Suprapubic skin (tissue), 4 donors: ENCODE measurements at regions not wholly inside any gene's neighbourhood (a gene's known extent, or its start where the extent isn't known, plus 50 kb on each side); places are given as distances from the start of the nearest gene placed in this dataset.

ENCODE experiments used
- DNase-seq, 2 donors: peaks; one replicate each; pipeline ENCODE4 v3.0.0-alpha.2; 2019; ENCODE audit warnings: low spot score in 2 of 2
- H3K27ac ChIP-seq: fragments of 200-600 bp; sonication (generic); one replicate; pipeline ENCODE4 v1.5.1; 2019
- H3K27me3 ChIP-seq: fragments of 200-600 bp; sonication (generic); one replicate; pipeline ENCODE4 v1.5.1; 2019
- H3K36me3 ChIP-seq: fragments of 200-600 bp; sonication (generic); one replicate; pipeline ENCODE4 v1.5.1; 2019
- H3K4me1 ChIP-seq: fragments of 200-600 bp; sonication (generic); one replicate; pipeline ENCODE4 v1.5.1; 2019
- H3K4me3 ChIP-seq: fragments of 200-600 bp; sonication (generic); one replicate; pipeline ENCODE4 v1.5.1; 2019; ENCODE audit warnings: mild to moderate bottlenecking
- H3K9me3 ChIP-seq: fragments of 200-600 bp; sonication (generic); one replicate; pipeline ENCODE4 v1.5.1; 2019
- CTCF ChIP-seq, 2 donors: fragments of 200-600 bp in 1 of 2; fragments of 450-650 bp in 1 of 2; sonication (generic) in 1 of 2; IDR thresholded peaks; one replicate each; pipeline ENCODE4 v1.5.1; 2016 to 2019; ENCODE audit warnings: antibody characterized with exemption in 2 of 2, mild to moderate bottlenecking in 1 of 2, moderate library complexity in 1 of 2
- EP300 ChIP-seq: sonication (generic); formaldehyde crosslinking; IDR thresholded peaks from one replicate; pipeline ENCODE4 v1.6.1; 2017; ENCODE audit warnings: antibody characterized with exemption
- POLR2A ChIP-seq, 2 donors: fragments of 450-650 bp; IDR thresholded peaks; one replicate each; pipeline ENCODE4 v1.6.1; 2017; ENCODE audit warnings: antibody characterized with exemption in 2 of 2, mild to moderate bottlenecking in 2 of 2, moderate library complexity in 2 of 2
- POLR2AphosphoS5 ChIP-seq, 3 donors: sonication (generic); formaldehyde crosslinking; IDR thresholded peaks; one replicate each; pipeline ENCODE4 v1.6.1; 2017; ENCODE audit warnings: antibody characterized with exemption in 3 of 3
- WGBS: methylation state at CpG from one replicate; pipeline ENCODE4 v1.1.5; 2018; 5-methylcytosine and 5-hydroxymethylcytosine counted together

GRCh38 chr1:221949996-221950395, 208.1 kb upstream of the DUSP10 start:
- Histone ChIP-seq H3K4me1 (no peaks in the 10 kb centered on the region), H3K27me3 (no peaks in the 10 kb centered on the region), H3K9me3 (no peaks in the 10 kb centered on the region), H3K4me3 (no peak overlapping the region), H3K27ac (no peak overlapping the region), H3K36me3 (no peaks in the 10 kb centered on the region)
- DNase-seq = no peak
- 88% methylated on average over 3 of the region's 3 CpGs for WGBS
- TF ChIP-seq EP300 (no peak), POLR2AphosphoS5 (IDR thresholded peaks at IDR 0.05) (no peak), POLR2A (IDR thresholded peaks at IDR 0.05) (no peak), CTCF (IDR thresholded peaks at IDR 0.05) (no peak)

GRCh38 chr1:221948459-221948858, 206.6 kb upstream of the DUSP10 start:
- H3K27ac ChIP-seq = no peak overlapping the region
- H3K27me3 ChIP-seq = no peaks in the 10 kb centered on the region
- 91% methylated on average over 5 of the region's 5 CpGs for WGBS
- no peak for DNase-seq
- TF ChIP-seq POLR2AphosphoS5 (IDR thresholded peaks at IDR 0.05) (no peak), EP300 (no peak), CTCF (IDR thresholded peaks at IDR 0.05) (no peak), POLR2A (IDR thresholded peaks at IDR 0.05) (no peak)
- no peak overlapping the region for H3K4me3 ChIP-seq
- H3K9me3 ChIP-seq = no peaks in the 10 kb centered on the region
- H3K4me1 ChIP-seq = no peaks in the 10 kb centered on the region
- H3K36me3 ChIP-seq = no peaks in the 10 kb centered on the region

GRCh38 chr1:221947731-221948130, 205.8 kb upstream of the DUSP10 start:
- 81% methylated on average over 4 of the region's 4 CpGs for WGBS

GRCh38 chr1:221946768-221947167, 204.9 kb upstream of the DUSP10 start:
- H3K27ac ChIP-seq = no peak overlapping the region
- H3K36me3 ChIP-seq = no peaks in the 10 kb centered on the region
- WGBS = 96% methylated on average over 6 of the region's 6 CpGs
- no peaks in the 10 kb centered on the region for H3K9me3 ChIP-seq
- no peak for DNase-seq
- H3K4me3 ChIP-seq = no peak overlapping the region
- TF ChIP-seq POLR2A (IDR thresholded peaks at IDR 0.05) (no peak), CTCF (IDR thresholded peaks at IDR 0.05) (no peak), POLR2AphosphoS5 (IDR thresholded peaks at IDR 0.05) (no peak), EP300 (no peak)
- H3K27me3 ChIP-seq = no peaks in the 10 kb centered on the region
- no peaks in the 10 kb centered on the region for H3K4me1 ChIP-seq

More at GRCh38 chr1:221947731-221948130, 205.8 kb upstream of the DUSP10 start:
- Histone ChIP-seq H3K27ac (no peak overlapping the region), H3K9me3 (no peaks in the 10 kb centered on the region), H3K4me1 (no peaks in the 10 kb centered on the region), H3K27me3 (no peaks in the 10 kb centered on the region), H3K4me3 (no peak overlapping the region), H3K36me3 (no peaks in the 10 kb centered on the region)
- DNase-seq = no peak
- TF ChIP-seq POLR2AphosphoS5 (IDR thresholded peaks at IDR 0.05) = no peak
- TF ChIP-seq POLR2A (IDR thresholded peaks at IDR 0.05) = no peak
- no peak for TF ChIP-seq CTCF (IDR thresholded peaks at IDR 0.05)
- TF ChIP-seq EP300 = no peak

GRCh38 chr1:221945669-221946068, 203.8 kb upstream of the DUSP10 start:
- Histone ChIP-seq H3K4me3 (no peak overlapping the region), H3K4me1 (no peaks in the 10 kb centered on the region), H3K36me3 (no peaks in the 10 kb centered on the region), H3K9me3 (no peaks in the 10 kb centered on the region), H3K27me3 (no peaks in the 10 kb centered on the region), H3K27ac (no peak overlapping the region)
- DNase-seq = no peak
- WGBS = 91% methylated on average over 1 of the region's 1 CpG
- TF ChIP-seq POLR2A (IDR thresholded peaks at IDR 0.05) = no peak
- TF ChIP-seq CTCF (IDR thresholded peaks at IDR 0.05) = no peak
- TF ChIP-seq EP300 = no peak
- no peak for TF ChIP-seq POLR2AphosphoS5 (IDR thresholded peaks at IDR 0.05)
